AG04450 (cell line): ENCODE measurements at regions not wholly inside any gene's neighbourhood (a gene's known extent, or its start where the extent isn't known, plus 50 kb on each side); places are given as distances from the start of the nearest gene placed in this dataset.

Experiments used
- CTCF ChIA-PET: fragments of 300-600, 350-600 bp; formaldehyde crosslinking; extraction: SDS; loops from one replicate; lab custom pipeline; 2022; ENCODE audit warnings: antibody characterized with exemption, inconsistent platforms; lab: Charles Lee
- POLR2A ChIA-PET: fragments of 350-600 bp; formaldehyde crosslinking; extraction: SDS; loops from one replicate; lab custom pipeline; 2021; ENCODE audit warnings: antibody characterized with exemption, inconsistent platforms; lab: Yijun Ruan, JAX
- DNase-seq: peaks from one replicate; pipeline ENCODE4 v3.0.0-alpha.2; 2011; ENCODE audit warnings: low read depth, low spot score
- H3K27ac ChIP-seq: one replicate; pipeline ENCODE4 v1.5.1; 2012; ENCODE audit warnings: low read depth, low read length, control low read depth
- H3K27me3 ChIP-seq: one replicate; pipeline ENCODE4 v1.6.0; 2012; ENCODE audit warnings: low read length; ENCODE audit not compliant: control insufficient read depth, insufficient read depth
- H3K4me3 ChIP-seq: 2 replicates; pipeline ENCODE4 v1.5.1; 2011; ENCODE audit warnings: mild to moderate bottlenecking, low read depth, low read length, control low read depth
- H3K9me3 ChIP-seq: 2 replicates; pipeline ENCODE4 v1.5.1; 2012; ENCODE audit warnings: low read length; ENCODE audit not compliant: control insufficient read depth, insufficient read depth
- TF ChIP-seq, protein P1 (sequence below): IDR thresholded peaks from 2 replicates; pipeline ENCODE4 v1.5.1; 2011; ENCODE audit warnings: low read depth, low read length, control low read depth, inconsistent platforms

DNA sequence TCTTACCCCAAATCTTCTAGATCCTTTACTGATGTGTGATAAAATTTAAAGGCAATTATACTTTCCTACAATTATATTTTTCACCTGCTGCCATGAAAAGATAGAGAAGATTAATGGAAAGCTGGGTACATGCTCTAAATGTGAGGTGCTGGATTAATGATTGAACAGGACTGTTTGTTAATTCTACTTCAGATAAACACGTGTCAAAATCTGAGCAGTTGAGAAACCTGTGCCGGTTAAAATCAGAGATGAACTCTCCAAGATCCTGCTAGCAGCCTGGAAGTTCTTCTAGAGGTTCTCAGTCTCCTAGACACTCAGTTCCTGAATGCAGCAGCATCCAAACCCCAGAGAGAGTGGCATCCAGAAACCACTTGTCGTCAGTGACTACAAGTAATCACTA lies 69.2 kb downstream of the INHBA start:
- Histone ChIP-seq H3K27me3 (no peaks in the 10 kb centered on the region), H3K4me3 (no peak overlapping the region), H3K9me3 (no peaks in the 10 kb centered on the region), H3K27ac (no peak overlapping the region)
- ChIA-PET POLR2A (no interaction called here), CTCF (interaction anchor here (0.5 to 0.6 kb wide), 2 partner anchors 498 to 850 kb away, joined by 3 to 5 read pairs; no protein-coding TSS in a partner anchor)
- no peak for DNase-seq
- TF ChIP-seq, protein P1, sequence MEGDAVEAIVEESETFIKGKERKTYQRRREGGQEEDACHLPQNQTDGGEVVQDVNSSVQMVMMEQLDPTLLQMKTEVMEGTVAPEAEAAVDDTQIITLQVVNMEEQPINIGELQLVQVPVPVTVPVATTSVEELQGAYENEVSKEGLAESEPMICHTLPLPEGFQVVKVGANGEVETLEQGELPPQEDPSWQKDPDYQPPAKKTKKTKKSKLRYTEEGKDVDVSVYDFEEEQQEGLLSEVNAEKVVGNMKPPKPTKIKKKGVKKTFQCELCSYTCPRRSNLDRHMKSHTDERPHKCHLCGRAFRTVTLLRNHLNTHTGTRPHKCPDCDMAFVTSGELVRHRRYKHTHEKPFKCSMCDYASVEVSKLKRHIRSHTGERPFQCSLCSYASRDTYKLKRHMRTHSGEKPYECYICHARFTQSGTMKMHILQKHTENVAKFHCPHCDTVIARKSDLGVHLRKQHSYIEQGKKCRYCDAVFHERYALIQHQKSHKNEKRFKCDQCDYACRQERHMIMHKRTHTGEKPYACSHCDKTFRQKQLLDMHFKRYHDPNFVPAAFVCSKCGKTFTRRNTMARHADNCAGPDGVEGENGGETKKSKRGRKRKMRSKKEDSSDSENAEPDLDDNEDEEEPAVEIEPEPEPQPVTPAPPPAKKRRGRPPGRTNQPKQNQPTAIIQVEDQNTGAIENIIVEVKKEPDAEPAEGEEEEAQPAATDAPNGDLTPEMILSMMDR: no peak

GRCh38 chr7:41630741-41631140 lies 72.1 kb downstream of the INHBA start:
- H3K27ac ChIP-seq: no peak overlapping the region

GRCh38 chr7:41629711-41630111 lies 73.2 kb downstream of the INHBA start:
- Histone ChIP-seq H3K27me3 (no peaks in the 10 kb centered on the region), H3K4me3 (no peak overlapping the region), H3K9me3 (no peaks in the 10 kb centered on the region), H3K27ac (no peak overlapping the region)
- ChIA-PET CTCF (no interaction called here), POLR2A (no interaction called here)
- TF ChIP-seq, protein P1: no peak
- DNase-seq: no peak

More at GRCh38 chr7:41630741-41631140, 72.1 kb downstream of the INHBA start:
- Histone ChIP-seq H3K9me3 (no peaks in the 10 kb centered on the region), H3K4me3 (no peak overlapping the region), H3K27me3 (no peaks in the 10 kb centered on the region)
- DNase-seq: no peak
- TF ChIP-seq, protein P1: no peak
- POLR2A ChIA-PET: no interaction called here
- CTCF ChIA-PET: interaction anchor here (0.6 kb wide), 1 partner anchor 74 kb away, joined by 3 read pairs; no protein-coding TSS in a partner anchor

DNA sequence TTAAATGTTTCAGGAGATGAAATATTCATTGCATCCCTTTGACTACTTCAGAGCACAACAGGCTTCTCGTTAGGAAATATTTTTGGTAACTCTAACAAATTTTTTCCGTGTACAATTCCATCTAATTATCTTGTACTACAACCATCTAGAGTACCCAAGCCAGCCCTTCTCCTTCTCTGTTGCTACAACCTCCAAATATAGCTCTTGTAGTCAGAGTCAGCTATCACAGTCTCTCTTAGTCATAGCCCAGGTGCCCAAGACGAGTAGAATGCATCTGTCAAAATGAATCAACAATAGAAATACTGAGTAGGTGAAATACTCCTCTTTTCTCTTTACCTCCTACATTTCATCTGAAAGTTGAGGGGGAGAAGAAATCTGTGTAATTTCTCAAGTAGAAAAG lies 74.0 kb downstream of the INHBA start:
- Histone ChIP-seq H3K27me3 (no peaks in the 10 kb centered on the region), H3K27ac (no peak overlapping the region), H3K9me3 (no peaks in the 10 kb centered on the region), H3K4me3 (no peak overlapping the region)
- no peak for DNase-seq
- ChIA-PET CTCF (no interaction called here), POLR2A (interaction anchor here (0.6 kb wide), 1 partner anchor 802 kb away, joined by 3 read pairs; no protein-coding TSS in a partner anchor)
- TF ChIP-seq, protein P1: no peak

- Histone ChIP-seq H3K27ac (no peak overlapping the region), H3K27me3 (no peaks in the 10 kb centered on the region), H3K4me3 (no peak overlapping the region), H3K9me3 (no peaks in the 10 kb centered on the region)
- no peak for DNase-seq
- TF ChIP-seq, protein P1: no peak
- POLR2A ChIA-PET: no interaction called here
- CTCF ChIA-PET: no interaction called here
These were observed 75.1 kb downstream of the INHBA start for GRCh38 chr7:41627645-41628298.
